Lower leg skin (tissue), 4 donors: ENCODE measurements at regions not wholly inside any gene's neighbourhood (a gene's known extent, or its start where the extent isn't known, plus 50 kb on each side); places are given as distances from the start of the nearest gene placed in this dataset.

Source experiments
- DNase-seq, 2 donors: peaks; one replicate each; pipeline ENCODE4 v3.0.0-alpha.2; 2019; ENCODE audit warnings: low spot score in 2 of 2
- H3K4me3 ChIP-seq: fragments of 200-600 bp; sonication (generic); 2 replicates; pipeline ENCODE4 v1.5.1; 2017; ENCODE audit warnings: mild to moderate bottlenecking, low read depth; ENCODE audit not compliant: poor library complexity, severe bottlenecking
- CTCF ChIP-seq, 3 donors: fragments of 450-650 bp; IDR thresholded peaks; one replicate each; pipeline ENCODE4 v1.5.1; 2016; ENCODE audit warnings: antibody characterized with exemption in 3 of 3, mild to moderate bottlenecking in 3 of 3, moderate library complexity in 2 of 3
- POLR2A ChIP-seq, 2 donors: fragments of 450-650 bp; IDR thresholded peaks; one replicate each; pipeline ENCODE4 v1.6.1; 2016 to 2017; ENCODE audit warnings: antibody characterized with exemption in 2 of 2, mild to moderate bottlenecking in 1 of 2, moderate library complexity in 1 of 2
- WGBS, 2 donors: methylation state at CpG; one replicate each; pipeline ENCODE4 v1.1.5; 2018; 5-methylcytosine and 5-hydroxymethylcytosine counted together
- intact Hi-C: fragments of 100-400 bp; cut with DNase I; formaldehyde crosslinking; loops from one replicate; pipeline ENCODE4 v1.15.0; 2023; ENCODE audit warnings: low total_unique reads

GRCh38 chr1:72847651-72848050, 565.3 kb upstream of the NEGR1 start:
- no peak for DNase-seq
- TF ChIP-seq POLR2A (IDR thresholded peaks at IDR 0.05) (no peak), CTCF (IDR thresholded peaks at IDR 0.05) (no peak)
- 69 to 82% methylated on average over 3 of the region's 3 CpGs for WGBS, 2 donors
- H3K4me3 ChIP-seq: no peak overlapping the region
- intact Hi-C loops: no loop called here

GRCh38 chr1:72846476-72847278, 564.3 kb upstream of the NEGR1 start:
- no peak for TF ChIP-seq POLR2A (IDR thresholded peaks at IDR 0.05)
- no peak for TF ChIP-seq CTCF (IDR thresholded peaks at IDR 0.05)
- WGBS, 2 donors: 25 to 34% methylated on average over 2 of the region's 2 CpGs
- intact Hi-C loops: no loop called here
- no peak for DNase-seq
- H3K4me3 ChIP-seq: no peak overlapping the region

GRCh38 chr1:72845981-72846380, 563.6 kb upstream of the NEGR1 start:
- TF ChIP-seq POLR2A (IDR thresholded peaks at IDR 0.05) (no peak), CTCF (IDR thresholded peaks at IDR 0.05) (no peak)
- DNase-seq: no peak
- no peak overlapping the region for H3K4me3 ChIP-seq
- intact Hi-C loops: no loop called here

- TF ChIP-seq POLR2A (IDR thresholded peaks at IDR 0.05) (no peak), CTCF (IDR thresholded peaks at IDR 0.05) (no peak)
- no peak for DNase-seq
- no peak overlapping the region for H3K4me3 ChIP-seq
- 73 to 90% methylated on average over 4 of the region's 4 CpGs for WGBS, 2 donors
- intact Hi-C loops: no loop called here
Measured at GRCh38 chr1:72845381-72845780, 563.0 kb upstream of the NEGR1 start.

- intact Hi-C loops: no loop called here
- TF ChIP-seq POLR2A (IDR thresholded peaks at IDR 0.05) (no peak), CTCF (IDR thresholded peaks at IDR 0.05) (no peak)
- no peak for DNase-seq
- no peak overlapping the region for H3K4me3 ChIP-seq
Measured at GRCh38 chr1:72837781-72838180, 555.4 kb upstream of the NEGR1 start.
